Pancreas (tissue), 10 donors: ENCODE measurements at regions not wholly inside any gene's neighbourhood (a gene's known extent, or its start where the extent isn't known, plus 50 kb on each side); places are given as distances from the start of the nearest gene placed in this dataset.

Experiments
- ATAC-seq, 4 donors: fragments of 200-7000 bp; cut with Tn5 transposase; one replicate each; pipeline versions ENCODE4 v1.8.0 to v1.9.1; 2020; ENCODE audit warnings: mild to moderate bottlenecking in 4 of 4, moderate library complexity in 4 of 4
- DNase-seq, 6 donors: peaks; one replicate each; pipeline ENCODE4 v3.0.0-alpha.2; 2020
- FAIRE-seq: peaks from 2 replicates; lab custom pipeline; 2012; peaks lifted over from hg19 to GRCh38; lab: Jason Lieb, UNC
- H3K27ac ChIP-seq, 4 donors: fragments of 200-600 bp; sonication (generic); 1 replicate in 3 of 4; 2 replicates in 1 of 4; pipeline versions ENCODE4 v1.5.0 to v1.8.0; 2020
- H3K27me3 ChIP-seq, 4 donors: fragments of 200-600 bp; one replicate each; pipeline ENCODE4 v1.8.0; 2021
- H3K36me3 ChIP-seq, 3 donors: fragments of 200-600 bp; sonication (generic) in 1 of 3; one replicate each; pipeline versions ENCODE4 v1.5.0 to v1.8.0; 2020 to 2021
- H3K4me1 ChIP-seq, 3 donors: fragments of 200-600 bp; one replicate each; pipeline ENCODE4 v1.8.0; 2021
- H3K4me3 ChIP-seq, 4 donors: fragments of 200-600 bp; sonication (generic) in 2 of 4; one replicate each; pipeline versions ENCODE4 v1.5.0 to v1.8.0; 2020 to 2021
- H3K9me3 ChIP-seq, 4 donors: fragments of 200-600 bp; one replicate each; pipeline ENCODE4 v1.8.0; 2021
- CTCF ChIP-seq, 4 donors: fragments of 200-600 bp; sonication (generic) in 3 of 4; IDR thresholded peaks; one replicate each; pipeline versions ENCODE4 v1.5.0 to v1.8.0; 2021; ENCODE audit warnings: antibody characterized with exemption in 4 of 4
- WGBS, 2 donors: extraction: QIAGEN DNeasy Blood & Tissue Kit; methylation state at CpG; one replicate each; pipeline ENCODE4 v1.1.7; 2013; 5-methylcytosine and 5-hydroxymethylcytosine counted together
- intact Hi-C, 3 donors: fragments of 100-400 bp; cut with DNase I; formaldehyde crosslinking; loops; one replicate each; pipeline versions ENCODE4 v1.11.1 to v1.14.2; 2022
- donor health status: healthy with polysubstance abuse.
- donor health status: DM: no; HTN: no; CAD: no; lungs with moderate emphysema.
- donor health status: DM: no; HTN: no; CAD: no.
- donor health status: control.
- donor health status: control.
- donor health status: Bipolar disorder and iron deficiency.
- donor health status: DM: yes; HTN: yes; CAD: no.
- donor health status: DM: no; HTN: no; CAD: no.
- donor health status: DM: no; HTN: no; CAD: no.
- donor health status: DM: yes; HTN: yes; CAD: no.

- DNase-seq (no peak), ATAC-seq (no peak), FAIRE-seq (no peak)
- Histone ChIP-seq H3K36me3 (no peaks in the 10 kb centered on the region), H3K4me1 (no peaks in the 10 kb centered on the region), H3K27ac (no peak overlapping the region), H3K9me3 (no peaks in the 10 kb centered on the region), H3K27me3 (no peaks in the 10 kb centered on the region), H3K4me3 (no peak overlapping the region)
- WGBS, 2 donors, result 44 to 56% methylated on average over 1 of the region's 1 CpG
- TF ChIP-seq CTCF (IDR thresholded peaks at IDR 0.05), result no peak
- intact Hi-C loops, result no loop called here
Measured at GRCh38 chr6:14694308-14694707, 551.6 kb upstream of the JARID2 start.

GRCh38 chr6:14695579-14695978, 550.3 kb upstream of the JARID2 start:
- WGBS, 2 donors, result 43 to 58% methylated on average over 6 of the region's 6 CpGs
- Histone ChIP-seq H3K27ac (no peak overlapping the region), H3K4me3 (no peak overlapping the region), H3K27me3 (no peaks in the 10 kb centered on the region), H3K4me1 (no peaks in the 10 kb centered on the region), H3K36me3 (no peaks in the 10 kb centered on the region), H3K9me3 (no peaks in the 10 kb centered on the region)
- intact Hi-C loops, result no loop called here
- FAIRE-seq, result no peak
- no peak for TF ChIP-seq CTCF (IDR thresholded peaks at IDR 0.05)
- ATAC-seq, result no peak
- no peak for DNase-seq

GRCh38 chr6:14696367-14696766, 549.5 kb upstream of the JARID2 start:
- H3K36me3 ChIP-seq, result no peaks in the 10 kb centered on the region
- no peak for FAIRE-seq
- 77 to 83% methylated on average over 4 of the region's 4 CpGs for WGBS, 2 donors
- H3K27me3 ChIP-seq, result no peaks in the 10 kb centered on the region
- H3K4me1 ChIP-seq, result no peaks in the 10 kb centered on the region
- DNase-seq, result no peak
- H3K4me3 ChIP-seq, result no peak overlapping the region
- intact Hi-C loops, result no loop called here
- H3K9me3 ChIP-seq, result no peaks in the 10 kb centered on the region
- no peak for TF ChIP-seq CTCF (IDR thresholded peaks at IDR 0.05)
- no peak overlapping the region for H3K27ac ChIP-seq
- ATAC-seq, result no peak

- Histone ChIP-seq H3K4me3 (no peak overlapping the region), H3K36me3 (no peaks in the 10 kb centered on the region), H3K27me3 (no peaks in the 10 kb centered on the region), H3K4me1 (no peaks in the 10 kb centered on the region), H3K9me3 (no peaks in the 10 kb centered on the region), H3K27ac (no peak overlapping the region)
- intact Hi-C loops, result no loop called here
- WGBS, 2 donors, result 81 to 85% methylated on average over 2 of the region's 2 CpGs
- no peak for DNase-seq
- peak; percentile 47 for FAIRE-seq
- no peak for ATAC-seq
- TF ChIP-seq CTCF (IDR thresholded peaks at IDR 0.05), result no peak
Measured at GRCh38 chr6:14697427-14697826, 548.4 kb upstream of the JARID2 start.

- no peak for FAIRE-seq
- H3K9me3 ChIP-seq, result no peaks in the 10 kb centered on the region
- no peak for ATAC-seq
- H3K27me3 ChIP-seq, result no peaks in the 10 kb centered on the region
- TF ChIP-seq CTCF (IDR thresholded peaks at IDR 0.05), result no peak
- WGBS, 2 donors, result 74 to 76% methylated on average over 8 of the region's 8 CpGs
- H3K4me1 ChIP-seq, result no peaks in the 10 kb centered on the region
- H3K27ac ChIP-seq, result no peak overlapping the region
- no peaks in the 10 kb centered on the region for H3K36me3 ChIP-seq
- no peak overlapping the region for H3K4me3 ChIP-seq
- no peak for DNase-seq
- intact Hi-C loops, result no loop called here
Measured at GRCh38 chr6:14699803-14700601, 545.9 kb upstream of the JARID2 start.
